Inflammatory macrophage treated with lipopolysaccharide for 1 hour (primary cell): ENCODE measurements at regions not wholly inside any gene's neighbourhood (a gene's known extent, or its start where the extent isn't known, plus 50 kb on each side); places are given as distances from the start of the nearest gene placed in this dataset.
A peak's percentile ranks its signal among the peaks of the same experiment; 100 is the strongest.

Source experiments
- DNase-seq, 2 donors: peaks; one replicate each; pipeline ENCODE4 v3.0.0-alpha.2; 2020 to 2022

- DNase-seq: no peak
These were observed 132.6 kb upstream of the ARHGAP5 start for GRCh38 chr14:31944256-31945073.

- DNase-seq: no peak
These were observed 132.0 kb upstream of the ARHGAP5 start for GRCh38 chr14:31945074-31945613.

- no peak for DNase-seq
These were observed 131.4 kb upstream of the ARHGAP5 start for GRCh38 chr14:31945701-31946100.

- DNase-seq: no peak
These were observed 130.0 kb upstream of the ARHGAP5 start for GRCh38 chr14:31947076-31947475.

- DNase-seq: no peak
These were observed 129.2 kb upstream of the ARHGAP5 start for GRCh38 chr14:31947680-31948595.

GRCh38 chr14:31949709-31950108, 127.4 kb upstream of the ARHGAP5 start:
- DNase-seq: no peak

- no peak for DNase-seq
These were observed 126.8 kb upstream of the ARHGAP5 start for GRCh38 chr14:31950331-31950730.

- DNase-seq: no peak
These were observed 126.1 kb upstream of the ARHGAP5 start for GRCh38 chr14:31950764-31951637.

- no peak for DNase-seq
These were observed 125.5 kb upstream of the ARHGAP5 start for GRCh38 chr14:31951638-31951964.

- DNase-seq: no peak
These were observed 124.5 kb upstream of the ARHGAP5 start for GRCh38 chr14:31952573-31952972.

GRCh38 chr14:31953210-31953609, 123.9 kb upstream of the ARHGAP5 start:
- DNase-seq: no peak

GRCh38 chr14:31954991-31955390, 122.1 kb upstream of the ARHGAP5 start:
- no peak for DNase-seq

GRCh38 chr14:31955936-31956579, 121.0 kb upstream of the ARHGAP5 start:
- peak; percentile 8 to 24 for DNase-seq

GRCh38 chr14:31957565-31957964, 119.5 kb upstream of the ARHGAP5 start:
- DNase-seq: no peak

GRCh38 chr14:31960039-31960438, 117.1 kb upstream of the ARHGAP5 start:
- DNase-seq: no peak

- DNase-seq: no peak
These were observed 115.2 kb upstream of the ARHGAP5 start for GRCh38 chr14:31961896-31962295.

GRCh38 chr14:31962920-31963319, 114.2 kb upstream of the ARHGAP5 start:
- no peak for DNase-seq

- DNase-seq: no peak
These were observed 113.5 kb upstream of the ARHGAP5 start for GRCh38 chr14:31963587-31963986.

GRCh38 chr14:31964490-31964889, 112.6 kb upstream of the ARHGAP5 start:
- DNase-seq: no peak

- DNase-seq: no peak
These were observed 111.9 kb upstream of the ARHGAP5 start for GRCh38 chr14:31965071-31965734.

GRCh38 chr14:31965735-31966598, 111.1 kb upstream of the ARHGAP5 start:
- DNase-seq: no peak
